ENCODE measurements at regions not wholly inside any gene's neighbourhood (a gene's known extent, or its start where the extent isn't known, plus 50 kb on each side); places are given as distances from the start of the nearest gene placed in this dataset.

GRCh38 chr17:54537656-54538055 lies 363.0 kb upstream of the TOM1L1 start:
- TF ChIP-seq CTCF (conservative IDR thresholded peaks at IDR 0.05; ENCODE audit: low read length), result no peak
- no peak for TF ChIP-seq EZH2phosphoT487 (IDR thresholded peaks at IDR 0.05; ENCODE audit: borderline replicate concordance)

All from Loucy (cell line).